ENCODE measurements at regions not wholly inside any gene's neighbourhood (a gene's known extent, or its start where the extent isn't known, plus 50 kb on each side); places are given as distances from the start of the nearest gene placed in this dataset.

DNA sequence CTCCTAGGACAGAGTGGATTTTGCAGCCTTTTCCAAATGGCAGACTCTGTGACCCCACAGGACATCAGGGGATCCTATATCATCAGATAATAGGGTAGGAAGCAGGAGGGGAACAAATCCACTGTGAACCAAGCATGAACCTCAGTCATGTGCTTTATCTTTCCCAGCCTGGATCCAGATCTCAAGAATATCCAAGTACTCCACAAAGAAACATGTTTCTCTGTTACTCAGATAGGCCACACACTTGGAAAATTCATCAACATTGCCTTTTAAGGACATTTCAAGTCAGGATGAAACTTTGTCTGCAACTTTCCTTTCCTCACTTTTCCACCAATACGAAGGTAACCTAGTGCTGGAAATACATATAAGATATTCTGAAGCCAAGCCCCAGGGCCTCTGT, 85.8 kb downstream of the RDH14 start:
- no peak for TF ChIP-seq POLR2AphosphoS5 (IDR thresholded peaks at IDR 0.05; ENCODE audit: low read depth, low read length)
- TF ChIP-seq POLR2A (IDR thresholded peaks at IDR 0.05; ENCODE audit: low read depth, low read length) = no peak
